ENCODE measurements at regions not wholly inside any gene's neighbourhood (a gene's known extent, or its start where the extent isn't known, plus 50 kb on each side); places are given as distances from the start of the nearest gene placed in this dataset.

DNA sequence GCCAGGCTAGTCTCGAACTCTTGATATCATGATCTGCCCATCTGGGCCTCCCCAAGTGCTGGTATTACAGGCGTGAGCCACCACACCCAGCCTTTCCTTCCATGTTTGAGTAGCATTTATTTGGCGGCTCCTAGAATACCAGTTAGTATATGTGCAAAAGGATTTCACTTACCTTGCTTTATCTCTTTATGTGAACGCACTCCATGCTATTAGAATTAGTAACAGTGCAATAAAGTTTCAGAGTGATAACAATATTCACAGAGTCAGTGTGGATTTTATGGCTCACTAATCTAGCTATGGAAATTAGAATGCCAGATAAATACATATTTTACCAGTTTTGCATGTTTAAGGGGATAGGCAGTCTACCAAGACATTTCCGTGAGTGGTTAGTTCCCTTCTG lies 74.4 kb upstream of the NIPBL start:
- no peak for TF ChIP-seq POLR2AphosphoS5 (IDR thresholded peaks at IDR 0.05; ENCODE audit: low read depth, low read length)
- no peak for TF ChIP-seq TAF1 (IDR thresholded peaks at IDR 0.05; ENCODE audit: borderline replicate concordance, insufficient read depth, low read length)
- no peak for TF ChIP-seq SIN3A (IDR thresholded peaks at IDR 0.05; ENCODE audit: borderline replicate concordance, insufficient read depth, low read length)

All from PFSK-1 (cell line).